NCI-H526 treated with DMSO at 0.1 percent for 48 hours (cell line): ENCODE measurements at regions not wholly inside any gene's neighbourhood (a gene's known extent, or its start where the extent isn't known, plus 50 kb on each side); places are given as distances from the start of the nearest gene placed in this dataset.
"Not testable (repeated sequence)": the region's sequence is repeated elsewhere in the genome, so short reads cannot be mapped to it uniquely, and the experiment has no call there.

Experiments used
- DNase-seq: peaks from one replicate; lab custom pipeline; 2025; lab: John Stamatoyannopoulos, UW

DNA sequence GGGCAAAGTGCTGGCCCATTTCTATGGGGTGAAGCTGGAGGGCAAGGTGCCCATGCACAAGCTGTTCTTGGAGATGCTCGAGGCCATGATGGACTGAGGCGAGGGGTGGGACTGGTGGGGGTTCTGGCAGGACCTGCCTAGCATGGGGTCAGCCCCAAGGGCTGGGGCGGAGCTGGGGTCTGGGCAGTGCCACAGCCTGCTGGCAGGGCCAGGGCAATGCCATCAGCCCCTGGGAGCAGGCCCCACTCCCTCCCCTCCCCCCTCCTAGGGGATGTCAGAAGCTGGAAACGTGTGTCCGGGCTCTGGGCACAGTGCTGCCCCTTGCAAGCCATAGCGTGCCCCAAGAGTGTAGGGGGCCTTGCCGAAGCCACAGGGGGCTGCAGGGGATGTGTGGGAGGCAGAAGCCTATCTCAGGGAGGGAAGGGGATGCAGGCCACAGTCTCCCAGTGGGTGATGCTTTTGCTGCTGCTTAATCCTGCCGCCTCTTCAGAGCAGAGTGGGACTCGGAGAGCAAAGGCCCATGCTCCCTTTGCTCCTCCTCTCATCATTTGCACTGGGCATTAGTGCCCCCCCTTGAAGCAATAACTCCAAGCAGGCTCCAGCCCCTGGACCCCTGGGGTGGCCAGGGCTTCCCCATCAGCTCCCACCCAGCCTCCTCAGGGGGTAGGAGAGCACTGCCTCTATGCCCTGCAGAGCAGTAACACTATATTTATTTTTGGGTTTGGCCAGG is 85.2 kb downstream of the MRPL57 start:
- DNase-seq, result not testable (repeated sequence)

DNA sequence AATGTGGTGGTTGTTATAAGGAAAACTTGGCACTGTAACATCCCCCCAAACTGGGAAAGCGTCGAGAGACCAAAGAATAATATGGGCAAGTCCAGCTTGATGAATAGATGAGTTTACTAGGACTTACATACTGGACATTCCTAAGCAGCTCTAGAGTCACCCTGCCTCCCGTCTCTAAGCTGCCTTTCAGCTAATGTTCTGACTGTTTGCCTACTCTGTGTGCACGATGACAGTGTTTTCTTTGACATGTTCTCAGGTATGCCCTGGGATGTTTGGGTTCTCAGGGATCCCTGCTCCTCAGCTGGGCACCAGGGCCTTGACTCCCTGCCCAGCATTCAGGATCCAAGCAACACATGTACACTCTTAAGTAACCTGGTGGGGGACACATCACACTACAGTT is 87.5 kb downstream of the MRPL57 start:
- DNase-seq, result not testable (repeated sequence)

DNA sequence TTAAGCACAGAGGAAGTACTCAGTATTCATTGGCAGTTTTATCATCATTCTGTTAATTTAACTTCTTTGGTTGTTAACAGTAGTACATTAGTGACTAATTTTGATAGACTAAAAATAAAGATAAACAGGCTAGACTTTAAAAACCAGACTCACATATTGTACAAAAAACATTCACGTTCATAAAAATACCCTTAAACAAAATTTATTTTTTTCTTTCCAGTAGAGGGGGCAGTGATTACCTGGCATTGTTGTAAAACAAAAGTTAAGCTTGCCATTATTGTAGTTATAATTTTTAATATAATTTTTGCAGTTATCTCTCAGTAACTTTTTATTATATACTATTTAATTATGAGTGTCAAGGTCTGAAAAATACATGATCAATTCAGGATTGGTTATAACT is 92.0 kb downstream of the MRPL57 start:
- not testable (repeated sequence) for DNase-seq

DNA sequence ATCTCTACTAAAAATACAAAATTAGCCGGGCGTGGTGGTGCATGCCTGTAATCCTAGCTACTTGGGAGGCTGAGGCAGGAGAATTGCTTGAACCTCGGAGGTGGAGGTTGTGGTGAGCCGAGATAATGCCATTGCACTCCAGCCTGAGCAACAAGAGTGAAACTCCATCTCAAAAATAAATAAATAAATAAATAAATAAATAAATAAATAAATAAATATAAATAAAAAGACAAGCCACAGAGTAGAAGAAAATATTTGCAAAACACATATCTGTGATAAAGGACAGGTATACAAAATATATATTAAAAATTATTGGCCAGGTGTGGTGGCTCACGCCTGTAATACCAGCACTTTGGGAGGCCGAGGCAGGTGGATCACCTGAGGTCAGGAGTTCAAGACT is 96.0 kb downstream of the MRPL57 start:
- not testable (repeated sequence) for DNase-seq

DNA sequence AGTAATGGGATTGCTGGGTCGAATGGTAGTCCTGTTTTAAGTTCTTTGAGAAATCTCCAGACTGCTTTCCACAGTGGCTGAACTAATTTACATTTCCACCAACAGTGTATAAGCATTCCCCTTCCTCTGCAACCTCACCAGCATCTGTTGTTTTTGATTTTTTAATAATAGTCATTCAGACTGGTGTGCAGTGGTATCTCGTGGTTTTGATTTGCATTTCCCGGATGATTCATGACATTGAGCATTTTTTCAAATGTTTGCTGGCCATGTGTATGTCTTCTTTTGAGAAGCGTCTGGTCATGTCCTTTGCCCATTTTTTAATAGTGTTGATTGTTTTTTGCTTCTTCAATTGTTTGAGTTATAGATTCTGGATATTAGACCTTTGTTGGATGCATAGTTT is 98.0 kb downstream of the MRPL57 start:
- DNase-seq, result not testable (repeated sequence)

DNA sequence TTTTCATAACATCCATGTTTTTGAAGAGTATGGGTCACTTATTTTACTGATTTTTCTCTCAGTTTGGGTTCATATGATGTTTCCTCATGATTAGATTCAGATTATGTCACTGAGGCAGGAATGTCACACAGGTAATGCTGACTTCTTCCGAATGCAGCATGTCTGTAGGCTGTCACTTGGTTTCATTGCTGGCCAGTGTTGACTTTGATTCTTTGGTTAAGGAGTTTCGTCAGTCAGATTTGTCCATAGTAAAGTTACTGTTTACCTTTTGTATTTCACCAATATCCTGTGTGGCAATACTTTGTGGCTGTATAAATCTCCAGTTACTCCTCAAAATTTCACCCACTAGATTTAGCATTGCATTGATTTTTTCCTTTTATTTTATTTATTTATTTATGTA is 105.6 kb downstream of the MRPL57 start:
- DNase-seq, result no peak

DNA sequence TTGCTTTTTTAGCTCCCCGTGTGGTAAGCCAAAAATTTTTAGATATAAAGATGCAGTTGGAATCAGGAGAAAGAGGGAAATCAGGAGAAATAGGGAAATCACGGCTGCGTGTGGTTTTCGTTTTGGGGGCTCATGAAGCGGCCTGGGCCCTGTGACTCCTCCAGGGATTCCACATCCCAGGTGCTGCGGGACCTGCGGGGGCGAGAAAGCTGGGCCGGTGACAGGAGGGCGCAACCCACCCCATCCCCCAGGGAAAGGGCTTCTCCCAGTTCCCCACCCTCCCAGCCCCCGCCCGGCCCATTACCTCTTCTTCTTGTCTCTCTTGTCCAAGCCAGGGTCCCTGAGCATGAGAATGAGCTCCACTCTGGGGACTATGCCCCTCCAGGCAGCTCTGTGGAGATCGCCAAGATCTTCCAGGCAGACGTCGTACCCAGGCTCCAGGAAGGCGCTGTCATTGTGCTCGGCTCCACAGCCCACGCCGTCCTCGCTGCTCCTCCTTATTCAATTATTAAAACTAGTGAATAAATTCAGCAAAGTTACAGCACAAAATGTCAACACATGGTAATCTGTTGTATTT is 111.0 kb downstream of the MRPL57 start:
- DNase-seq, result no peak

DNA sequence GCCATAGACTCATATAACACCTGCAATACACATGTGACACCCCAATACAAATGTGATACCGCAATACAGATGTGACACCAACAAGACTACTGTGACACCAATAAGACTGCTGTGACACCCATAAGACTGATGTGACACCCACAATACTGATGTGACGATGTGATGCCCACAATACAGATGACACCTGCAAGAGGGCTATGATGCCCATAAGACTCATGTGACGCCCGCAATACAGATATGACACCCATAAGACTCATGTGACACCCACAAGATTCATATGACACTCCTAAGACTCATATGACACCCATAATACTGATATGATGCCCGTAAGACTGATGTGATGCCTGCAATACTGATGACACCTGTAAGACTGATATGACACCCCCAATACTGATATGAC is 113.0 kb downstream of the MRPL57 start:
- no peak for DNase-seq

DNA sequence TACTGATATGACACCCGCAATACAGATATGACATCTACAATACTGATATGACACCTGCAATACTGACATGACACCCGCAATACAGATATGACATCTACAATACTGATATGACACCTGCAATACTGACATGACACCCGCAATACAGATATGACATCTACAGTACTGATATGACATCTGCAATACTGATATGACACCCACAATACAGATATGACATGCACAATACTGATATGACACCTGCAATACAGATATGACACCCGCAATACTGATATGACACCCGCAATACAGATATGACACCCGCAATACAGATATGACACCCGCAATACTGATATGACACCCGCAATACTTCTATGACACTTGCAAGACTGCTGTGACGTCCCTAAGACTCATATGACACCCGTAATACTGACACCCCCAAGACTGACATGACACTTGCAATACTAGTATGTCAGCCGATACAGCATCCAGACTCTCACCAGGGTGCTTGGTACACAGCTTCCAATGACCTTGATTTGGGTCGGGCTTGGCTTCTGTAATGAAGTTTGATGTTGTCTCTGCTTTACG is 114.1 kb downstream of the MRPL57 start:
- DNase-seq, result not testable (repeated sequence)

DNA sequence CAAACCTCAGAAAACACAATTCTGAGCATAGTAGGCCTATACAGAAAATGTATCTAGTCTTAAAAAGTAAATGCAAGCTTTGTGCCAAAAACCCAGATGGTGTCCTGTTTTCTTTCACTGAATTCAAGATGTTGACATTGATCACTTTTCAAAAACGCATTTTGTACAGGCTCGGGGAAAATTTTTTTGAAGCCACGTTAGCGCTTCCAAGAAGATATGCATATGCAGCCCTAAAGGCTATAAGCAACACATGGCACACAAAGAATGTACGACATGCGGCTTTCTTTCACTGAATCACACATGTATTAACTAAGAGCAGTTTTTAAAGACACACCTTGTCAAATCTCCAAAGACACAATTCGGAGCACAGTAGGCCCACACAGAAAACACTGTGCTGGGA is 115.4 kb downstream of the MRPL57 start:
- DNase-seq, result no peak

DNA sequence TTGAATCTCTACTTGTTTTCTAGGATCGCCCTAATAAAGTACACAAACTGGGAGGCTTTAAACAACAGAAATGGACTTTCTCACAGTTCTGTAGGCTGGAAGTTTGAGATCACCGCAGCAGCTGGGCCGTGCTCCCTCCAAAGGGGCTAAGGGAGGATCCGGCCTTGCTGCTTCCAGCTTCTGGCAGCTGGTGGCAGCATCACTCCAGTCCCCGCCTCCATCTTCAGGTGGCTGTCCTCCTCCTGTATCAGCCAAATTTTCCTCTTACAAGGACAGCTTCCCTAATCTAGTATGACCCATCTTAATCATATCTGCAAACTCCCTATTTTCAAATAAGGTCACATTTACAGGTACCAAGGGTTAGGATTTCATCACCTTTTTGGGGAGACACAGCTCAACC is 120.5 kb downstream of the MRPL57 start:
- peak; percentile 74 for DNase-seq

DNA sequence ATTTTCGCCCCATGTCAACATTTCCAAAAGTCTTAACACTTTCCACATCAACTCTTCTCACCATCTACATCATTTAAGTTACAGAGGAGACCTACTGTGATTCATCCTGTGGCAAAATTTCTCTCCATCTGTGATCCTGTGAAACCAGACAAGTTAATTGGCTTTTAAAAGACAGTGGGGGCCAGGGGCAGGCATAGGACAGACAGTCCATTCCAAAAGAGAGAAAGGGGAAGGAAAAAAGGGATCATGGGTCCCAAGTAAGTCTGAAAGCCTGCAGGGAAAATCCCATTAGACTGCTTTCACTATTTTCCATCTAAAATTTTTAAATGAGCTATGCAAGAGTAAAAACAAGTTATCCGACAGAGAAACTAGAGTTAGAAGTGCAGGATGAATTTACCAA is 121.0 kb downstream of the MRPL57 start:
- DNase-seq, result no peak

DNA sequence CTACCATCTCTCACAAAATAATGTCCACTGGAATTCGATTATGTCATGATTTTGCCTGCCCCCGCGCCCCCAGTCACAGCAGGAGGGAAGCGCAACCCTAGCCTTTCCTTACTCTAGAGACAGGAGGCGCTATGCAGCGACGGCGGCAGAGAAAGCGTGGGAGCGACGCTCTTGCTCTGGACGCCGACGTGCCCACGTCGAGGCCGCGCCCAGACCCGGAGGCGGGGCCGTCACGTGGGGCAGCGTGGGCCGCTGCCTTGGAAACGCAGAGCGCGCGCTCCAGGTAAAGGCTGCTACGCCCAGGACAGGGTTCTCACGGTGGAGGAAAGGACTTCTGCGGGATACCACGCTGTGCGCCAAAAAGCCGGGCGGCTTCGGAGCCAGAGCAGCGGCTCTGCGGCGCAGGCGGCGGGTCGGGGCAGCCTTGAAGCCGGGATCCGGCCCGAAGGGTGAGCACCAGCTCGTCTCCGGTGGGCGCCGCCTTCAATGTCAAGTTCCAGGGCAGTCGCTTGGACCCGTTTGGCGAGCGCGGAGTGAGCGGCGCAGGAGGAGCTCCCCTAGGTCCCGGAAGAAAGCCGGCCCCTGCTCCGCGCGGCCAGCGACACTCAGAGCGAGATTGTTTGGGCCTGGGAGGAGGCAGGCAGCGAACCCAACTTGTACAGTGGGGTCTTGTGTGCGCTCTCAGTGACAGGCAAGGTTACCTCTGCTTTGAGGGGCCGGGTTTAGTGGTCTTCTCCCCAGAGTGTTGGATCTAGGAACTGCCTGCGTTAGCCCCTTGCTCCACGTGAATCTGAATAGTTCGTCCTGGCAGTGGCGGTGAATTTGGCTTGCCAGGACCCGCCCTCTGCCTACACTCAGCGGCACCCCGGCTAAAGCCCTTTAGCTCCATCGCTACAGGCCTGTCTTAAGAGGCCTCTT is 121.7 kb downstream of the MRPL57 start:
- DNase-seq, result peak; percentile 95

DNA sequence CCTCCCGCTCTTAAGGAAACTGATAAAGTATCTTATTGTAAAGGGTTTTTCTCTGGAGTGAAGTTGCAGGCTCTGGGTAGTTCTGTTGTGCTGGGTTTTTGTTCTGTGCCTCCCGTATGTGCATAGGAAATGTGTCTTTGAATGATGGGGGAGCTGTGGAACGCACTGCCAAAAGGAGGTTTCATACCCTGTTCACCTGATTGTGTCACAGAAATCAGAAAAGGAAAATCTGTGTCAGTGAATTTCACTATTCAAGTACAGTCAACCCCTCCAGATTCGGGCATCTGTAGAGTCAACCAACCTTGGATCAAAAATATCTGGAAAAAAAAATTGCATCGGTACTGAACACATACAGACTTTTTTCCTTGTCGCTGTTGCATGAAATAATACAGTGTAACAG is 127.8 kb downstream of the MRPL57 start:
- DNase-seq, result no peak

DNA sequence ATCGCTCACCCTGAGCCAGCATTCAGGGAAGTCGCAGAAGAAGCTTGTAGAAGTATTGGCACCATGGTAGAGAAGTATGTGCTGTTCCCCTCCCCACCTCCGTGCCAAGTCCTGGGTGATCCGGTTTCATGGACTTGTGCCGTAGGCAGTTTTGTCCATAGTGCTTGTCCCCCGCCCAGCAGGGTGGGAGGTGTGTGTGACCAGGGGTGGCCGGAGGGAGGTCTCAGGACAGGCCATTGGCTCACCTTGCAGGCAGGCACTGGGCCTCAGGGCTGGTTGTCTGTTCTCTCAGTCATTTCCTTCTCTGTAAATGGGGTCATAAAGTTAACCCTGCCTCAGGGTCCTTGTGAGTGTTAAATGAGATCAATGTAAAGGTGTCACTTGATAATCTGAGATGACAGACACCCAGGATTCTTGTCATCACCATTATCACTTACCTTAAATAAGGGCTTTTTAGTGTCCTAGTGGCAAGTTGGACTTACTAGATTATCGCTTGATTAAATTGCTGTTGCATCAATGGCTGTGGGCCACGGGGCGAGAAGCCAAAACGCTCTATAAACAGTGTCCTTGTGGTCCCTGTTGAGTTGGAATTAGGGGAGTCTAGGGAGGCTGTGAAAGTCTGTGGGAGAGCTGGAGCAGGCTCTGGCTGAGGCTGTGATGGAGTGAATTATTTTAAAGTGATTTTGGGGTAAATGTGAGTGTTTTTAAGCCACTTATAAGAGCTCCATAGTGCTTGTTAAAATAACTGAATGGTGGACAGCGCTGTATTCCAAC is 130.0 kb downstream of the MRPL57 start:
- not testable (repeated sequence) for DNase-seq

DNA sequence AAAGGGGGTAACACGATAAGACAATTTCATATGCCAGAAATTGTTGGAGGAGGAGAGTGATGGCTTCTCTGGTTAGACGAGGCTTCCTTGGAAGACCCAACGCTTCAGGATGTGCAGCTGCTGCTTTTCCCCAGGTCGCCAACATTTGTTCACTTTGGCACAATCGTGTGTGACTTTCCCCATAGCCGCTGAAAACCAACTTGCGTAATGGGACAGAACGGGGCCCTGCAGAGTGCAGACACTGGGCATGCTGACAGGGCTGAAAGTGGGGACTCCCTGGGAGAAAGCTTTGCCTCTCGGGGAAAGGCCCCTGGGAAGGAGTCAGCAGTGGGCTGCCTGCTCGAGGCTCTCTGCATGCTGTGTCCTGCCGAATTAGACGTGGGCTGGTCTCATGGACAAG is 130.7 kb downstream of the MRPL57 start:
- not testable (repeated sequence) for DNase-seq

DNA sequence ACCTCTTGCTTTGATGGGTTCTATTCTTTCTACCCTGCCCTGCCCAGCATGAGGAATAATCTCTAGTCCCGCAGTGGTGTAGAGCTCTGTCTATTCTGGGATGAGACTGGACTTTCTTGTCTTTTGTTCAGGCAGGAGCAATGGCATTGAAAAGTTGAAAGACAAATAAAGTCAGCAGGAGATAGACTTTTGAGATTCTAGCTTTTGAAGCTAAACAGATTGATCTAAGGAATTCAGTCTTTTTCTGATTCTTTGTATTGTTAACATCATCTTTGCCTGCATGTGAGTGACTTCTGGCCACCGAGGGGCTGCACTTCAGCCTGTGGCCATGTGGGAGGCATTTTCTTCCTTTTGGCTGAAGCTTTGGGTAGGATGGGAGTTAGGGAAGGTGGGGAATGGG is 132.4 kb downstream of the MRPL57 start:
- no peak for DNase-seq

DNA sequence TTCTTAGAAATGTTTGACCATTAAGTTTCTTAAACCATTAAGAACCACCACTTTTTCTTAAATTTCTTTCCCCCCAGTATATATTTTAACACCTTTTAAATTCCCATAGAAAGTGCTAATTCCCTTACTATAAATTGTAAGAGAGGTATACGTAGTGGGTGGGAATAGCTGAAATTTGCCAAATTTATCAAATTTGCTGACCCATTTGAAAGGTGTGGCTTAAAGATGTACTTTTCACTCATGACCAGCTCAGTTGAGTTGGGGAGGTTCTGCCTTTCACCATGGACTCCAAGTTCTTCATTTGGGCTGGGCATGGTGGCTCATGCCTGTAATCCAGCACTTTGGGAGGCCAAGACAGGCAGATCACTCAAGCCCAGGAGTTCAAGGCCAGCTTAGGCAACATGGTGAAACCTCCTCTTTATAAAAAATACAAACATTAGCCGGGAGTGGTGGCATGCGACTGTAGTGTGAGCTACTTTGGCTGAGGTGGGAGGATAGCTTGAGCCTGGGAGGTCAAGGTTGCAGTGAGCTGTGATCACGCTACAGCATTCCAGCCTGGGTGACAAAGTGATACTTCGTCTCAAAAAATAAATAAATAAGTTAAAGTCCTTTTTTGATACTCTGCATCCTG is 133.2 kb downstream of the MRPL57 start:
- no peak for DNase-seq

DNA sequence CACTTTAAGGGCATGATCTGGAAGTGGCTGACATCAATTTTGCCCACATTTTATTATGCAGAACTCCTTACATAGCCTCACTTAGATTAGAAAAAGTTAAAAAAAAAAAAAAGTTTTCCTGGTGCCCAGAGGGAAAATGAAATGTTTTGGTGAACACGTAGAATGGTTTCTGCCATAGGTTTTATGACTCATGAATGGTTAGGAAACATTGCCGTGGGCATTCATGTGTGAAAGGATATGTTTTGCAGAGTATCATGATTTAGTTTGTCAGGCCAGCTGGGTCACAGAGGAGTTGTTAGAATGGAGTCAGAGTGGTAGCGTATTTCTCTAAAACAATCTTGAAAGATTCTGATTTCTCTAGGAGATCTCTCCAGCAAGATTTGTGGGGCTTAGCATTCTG is 133.8 kb downstream of the MRPL57 start:
- no peak for DNase-seq

DNA sequence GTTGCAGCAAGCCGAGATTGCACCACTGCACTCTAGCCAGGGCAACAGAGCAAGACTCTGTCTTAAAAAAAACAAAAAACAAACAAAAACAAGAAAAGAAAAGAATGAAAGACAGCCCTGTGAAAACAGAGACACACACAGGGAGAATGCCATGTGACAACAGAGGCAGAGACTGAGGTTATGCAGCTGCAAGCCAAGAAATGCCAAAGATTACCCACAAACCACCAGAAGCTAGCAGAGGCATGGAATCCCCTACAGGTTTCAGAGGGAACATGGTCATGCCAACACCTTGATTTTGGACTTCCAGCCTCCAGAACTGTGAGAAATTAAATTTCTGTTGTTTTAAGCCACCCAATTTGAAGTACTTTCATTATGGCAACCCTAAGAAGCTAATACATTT is 138.5 kb downstream of the MRPL57 start:
- DNase-seq, result not testable (repeated sequence)

DNA sequence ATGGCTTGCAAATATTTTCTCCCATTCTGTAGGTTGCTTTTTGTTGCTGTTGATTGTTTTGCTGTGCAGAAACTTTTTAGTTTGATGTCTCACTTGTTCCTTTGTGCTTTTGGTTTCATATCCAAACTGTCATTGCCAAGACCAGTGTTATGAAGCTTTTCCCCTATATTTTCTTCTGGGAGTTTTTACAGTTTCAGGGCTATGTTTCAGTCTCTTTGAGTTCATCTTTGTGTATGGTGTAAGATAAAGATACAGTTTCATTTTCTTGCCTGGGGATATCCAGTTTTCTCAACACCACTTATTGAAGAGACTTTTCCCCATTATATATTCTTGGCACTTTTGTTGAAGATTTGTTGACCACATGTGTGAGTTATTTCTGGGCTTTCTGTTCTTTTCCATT is 139.9 kb downstream of the MRPL57 start:
- DNase-seq, result no peak
